ENCODE measurements at regions not wholly inside any gene's neighbourhood (a gene's known extent, or its start where the extent isn't known, plus 50 kb on each side); places are given as distances from the start of the nearest gene placed in this dataset.
"Not testable (repeated sequence)": the region's sequence is repeated elsewhere in the genome, so short reads cannot be mapped to it uniquely, and the experiment has no call there.

DNA sequence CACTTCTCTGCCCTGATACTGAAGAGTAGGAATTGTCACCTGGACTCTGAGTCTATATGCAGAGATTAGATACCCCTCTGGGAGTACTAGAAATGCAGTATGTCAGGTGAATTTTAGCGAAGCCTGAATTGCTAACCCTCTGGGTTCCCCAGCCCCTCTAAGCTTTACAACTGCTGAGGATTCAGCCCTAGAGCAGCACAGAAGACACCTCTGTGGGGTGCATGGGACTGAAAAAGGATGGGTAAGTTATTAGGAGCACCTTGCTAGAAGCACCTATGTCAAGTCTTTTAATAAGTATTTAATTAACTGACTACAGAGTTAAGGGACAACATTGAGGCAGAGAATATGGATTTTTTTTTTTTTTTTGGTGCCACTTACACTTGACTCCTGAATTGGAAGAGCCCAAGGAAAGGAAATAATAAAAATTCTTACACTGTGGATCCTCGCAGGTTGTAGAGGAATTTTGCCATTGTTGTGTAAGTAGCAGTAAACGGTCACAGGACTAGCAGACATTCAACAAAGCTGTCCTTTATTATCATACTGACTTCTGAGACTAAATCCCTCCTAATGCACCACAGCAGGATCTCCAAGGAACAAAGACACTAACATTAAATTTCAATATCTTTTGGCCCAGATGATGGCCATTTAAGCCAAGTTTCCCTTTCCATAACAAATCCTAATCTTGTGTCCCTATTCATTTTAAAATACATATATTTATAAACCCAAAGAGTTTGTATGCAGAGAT lies 253.2 kb downstream of the ANKRD50 start:
- no peak for DNase-seq

DNA sequence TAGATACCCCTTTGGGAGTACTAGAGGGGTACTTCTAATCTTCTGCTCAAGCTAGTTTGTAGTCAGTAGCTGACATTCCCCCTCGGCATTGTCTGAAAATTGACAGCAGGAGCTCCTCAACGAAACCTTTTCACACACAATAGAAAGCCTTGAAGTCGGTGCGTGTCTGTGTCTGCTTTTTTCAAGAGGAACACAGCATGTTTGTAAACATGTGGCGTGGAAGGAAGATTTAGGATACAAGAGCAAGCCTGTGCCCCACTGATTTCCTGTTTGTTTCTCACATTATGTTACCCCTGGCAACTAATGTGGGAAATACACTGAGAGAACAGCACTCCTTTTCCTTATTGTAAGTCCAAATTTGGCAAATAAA lies 252.6 kb downstream of the ANKRD50 start:
- DNase-seq: no peak

DNA sequence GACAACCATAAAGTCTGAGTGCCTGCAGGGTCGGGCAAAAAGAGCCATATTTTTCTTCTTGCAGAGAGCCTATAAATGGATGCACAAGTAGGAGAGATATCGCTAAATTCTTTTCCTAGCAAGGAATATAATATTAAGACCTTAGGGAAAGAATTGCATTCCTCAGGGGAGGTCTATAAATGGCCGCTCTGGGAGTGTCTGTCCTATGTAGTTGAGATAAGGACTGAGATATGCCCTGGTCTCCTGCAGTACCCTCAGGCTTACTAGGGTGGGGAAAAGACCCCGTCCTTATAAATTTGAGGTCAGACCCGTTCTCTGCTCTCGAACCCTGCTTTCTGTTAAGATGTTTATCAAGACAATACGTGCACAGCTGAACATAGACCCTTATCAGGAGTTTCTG lies 250.9 kb downstream of the ANKRD50 start:
- not testable (repeated sequence) for DNase-seq

DNA sequence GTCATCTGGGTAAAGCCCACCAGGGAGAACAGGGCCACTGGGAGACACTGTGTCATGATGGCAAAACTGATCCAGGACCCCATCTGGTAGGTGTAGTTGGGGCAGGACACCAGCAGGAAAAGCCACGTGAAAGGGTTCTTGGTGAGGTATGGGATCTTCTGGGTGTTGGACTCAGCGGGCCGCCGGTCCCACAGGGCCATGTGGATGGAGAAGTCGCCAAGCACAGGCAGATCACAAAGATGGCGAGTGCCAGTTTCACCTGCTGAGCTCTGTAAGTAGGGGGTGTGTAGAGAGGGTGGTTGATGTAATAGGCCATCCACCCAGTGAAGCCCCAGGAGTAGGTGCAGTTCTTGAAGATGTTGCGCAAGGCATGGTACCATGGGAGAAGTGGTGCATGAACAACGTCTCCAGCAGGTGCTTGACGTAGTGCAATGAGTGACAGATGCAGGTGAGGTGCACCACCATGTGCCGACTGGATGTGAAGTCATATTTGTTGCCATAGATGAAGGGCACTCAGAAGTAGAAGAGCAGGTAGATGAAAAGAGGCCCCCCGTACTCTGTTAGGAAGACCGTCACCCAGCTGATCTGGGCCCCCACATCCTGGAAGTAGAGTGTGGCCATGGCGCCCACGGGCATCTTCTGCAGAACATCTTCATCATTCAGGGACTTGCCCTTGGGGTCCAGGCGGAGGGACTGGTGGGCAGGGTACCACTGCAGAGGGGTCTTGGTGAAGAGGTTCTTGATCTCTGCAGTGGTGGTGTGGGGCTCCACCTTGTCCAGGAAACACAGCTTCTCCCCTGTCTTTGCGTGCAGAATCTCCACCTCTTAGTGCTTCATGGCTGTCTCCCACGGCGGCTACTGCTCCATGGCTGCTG lies 249.3 kb downstream of the ANKRD50 start:
- DNase-seq: no peak

DNA sequence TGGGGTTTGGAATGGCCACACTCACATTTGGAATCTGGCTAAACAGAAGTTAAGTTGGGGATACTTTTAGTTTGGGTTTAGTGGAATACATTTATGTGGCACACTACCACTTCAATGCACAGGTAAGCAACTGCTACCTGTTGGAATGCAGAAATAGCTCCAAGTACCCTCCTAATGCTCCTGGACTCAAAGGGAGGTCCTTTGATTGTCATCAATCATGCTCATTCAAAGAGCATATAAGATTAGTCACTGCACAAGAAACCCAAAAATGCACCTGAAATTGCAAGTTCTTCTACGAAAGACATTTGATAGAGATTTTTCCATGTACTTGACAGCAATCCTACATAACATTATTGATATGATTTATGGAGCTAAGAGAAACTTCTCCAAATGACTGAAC lies 247.7 kb downstream of the ANKRD50 start:
- no peak for DNase-seq

DNA sequence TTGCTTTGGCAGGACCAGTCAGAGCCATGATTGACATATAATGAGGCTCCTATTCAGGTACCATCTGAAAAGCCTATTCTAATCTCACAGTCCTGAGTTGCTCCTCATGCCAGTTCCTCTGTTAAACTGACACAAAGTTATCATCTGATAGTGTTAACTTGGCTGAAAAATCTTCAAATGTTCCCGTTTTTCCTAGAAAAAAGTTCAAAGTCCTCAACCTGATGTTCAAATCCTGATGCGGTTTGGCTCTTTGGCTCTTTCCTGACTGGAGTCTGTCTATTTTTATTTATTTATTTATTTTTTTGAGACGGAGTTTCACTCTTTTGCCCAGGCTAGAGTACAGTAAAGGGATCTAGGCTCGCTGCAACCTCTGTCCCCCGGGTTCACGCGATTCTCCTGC lies 244.2 kb downstream of the ANKRD50 start:
- DNase-seq: no peak

DNA sequence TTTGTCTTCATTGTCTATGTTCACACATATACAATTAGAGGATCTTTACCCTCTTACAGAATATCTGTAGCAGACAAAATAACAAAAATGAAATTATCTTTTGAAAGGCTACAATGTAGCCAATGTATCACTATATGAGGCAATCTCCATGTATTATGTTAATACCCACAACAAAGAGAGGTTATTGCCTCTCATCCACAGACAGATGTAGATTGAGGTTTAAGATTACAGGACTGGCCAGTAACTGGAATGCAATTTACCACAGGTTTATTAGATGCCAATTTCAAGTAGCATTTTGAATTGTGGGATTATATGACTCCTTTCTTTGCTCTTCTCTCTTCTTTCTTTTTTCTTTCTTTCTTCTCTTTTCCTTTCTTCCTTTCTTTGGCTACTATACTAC lies 242.6 kb downstream of the ANKRD50 start:
- DNase-seq: no peak

DNA sequence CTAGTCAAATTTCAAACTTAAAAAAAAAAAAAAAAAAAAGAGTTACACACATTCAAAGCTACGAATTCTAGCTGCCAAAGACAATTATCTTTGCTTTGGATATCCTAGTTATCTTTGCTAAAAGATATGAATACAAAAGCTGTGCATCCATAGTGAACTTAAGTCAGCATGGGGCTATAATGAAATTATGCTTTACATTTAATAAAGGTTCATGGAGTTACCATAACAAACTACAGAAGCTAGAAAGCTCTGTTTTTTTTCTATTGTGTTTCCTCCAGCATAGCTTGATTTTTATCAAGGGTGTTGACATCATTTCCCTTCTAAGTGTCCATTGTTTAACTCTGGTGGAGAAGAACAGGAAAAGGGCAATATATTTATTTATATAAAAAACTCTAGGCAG lies 234.1 kb downstream of the ANKRD50 start:
- DNase-seq: no peak

DNA sequence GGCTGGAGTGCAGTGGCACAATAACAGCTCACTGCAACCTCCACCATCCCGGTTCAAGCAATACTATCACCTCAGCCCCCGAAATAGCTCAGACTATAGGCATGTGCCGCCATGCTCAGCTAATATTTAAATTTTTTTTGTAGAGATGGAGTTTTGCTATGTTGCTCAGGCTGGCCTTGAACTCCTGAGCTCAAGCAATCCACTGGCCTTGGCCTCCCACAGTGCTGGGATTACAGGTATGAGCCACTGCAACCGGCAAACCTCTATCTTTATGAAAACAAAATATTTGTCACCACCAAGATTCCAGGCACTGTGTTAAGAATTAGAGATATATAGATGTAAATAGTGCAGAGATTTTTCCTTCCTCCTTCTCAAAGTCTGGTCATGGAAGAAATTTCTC lies 232.5 kb downstream of the ANKRD50 start:
- DNase-seq: no peak

DNA sequence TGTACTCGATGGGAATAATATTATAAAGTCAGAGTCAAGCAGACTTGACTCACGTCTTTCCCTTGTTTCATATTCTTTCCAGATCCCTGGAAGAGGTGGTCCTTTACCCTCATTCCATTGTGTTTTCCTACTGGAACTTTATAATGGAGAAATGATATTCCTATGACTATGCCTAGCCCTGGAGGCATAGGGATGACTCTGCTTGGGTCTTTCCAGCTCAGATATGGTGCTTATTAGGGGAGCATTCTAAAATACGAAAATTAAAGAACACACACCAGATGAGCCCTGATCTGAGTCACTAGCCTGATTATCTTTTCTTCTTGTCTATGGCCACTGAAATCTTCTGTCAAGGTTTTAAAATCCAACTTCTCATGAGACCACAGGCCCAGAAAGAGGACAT lies 231.4 kb downstream of the ANKRD50 start:
- DNase-seq: no peak

DNA sequence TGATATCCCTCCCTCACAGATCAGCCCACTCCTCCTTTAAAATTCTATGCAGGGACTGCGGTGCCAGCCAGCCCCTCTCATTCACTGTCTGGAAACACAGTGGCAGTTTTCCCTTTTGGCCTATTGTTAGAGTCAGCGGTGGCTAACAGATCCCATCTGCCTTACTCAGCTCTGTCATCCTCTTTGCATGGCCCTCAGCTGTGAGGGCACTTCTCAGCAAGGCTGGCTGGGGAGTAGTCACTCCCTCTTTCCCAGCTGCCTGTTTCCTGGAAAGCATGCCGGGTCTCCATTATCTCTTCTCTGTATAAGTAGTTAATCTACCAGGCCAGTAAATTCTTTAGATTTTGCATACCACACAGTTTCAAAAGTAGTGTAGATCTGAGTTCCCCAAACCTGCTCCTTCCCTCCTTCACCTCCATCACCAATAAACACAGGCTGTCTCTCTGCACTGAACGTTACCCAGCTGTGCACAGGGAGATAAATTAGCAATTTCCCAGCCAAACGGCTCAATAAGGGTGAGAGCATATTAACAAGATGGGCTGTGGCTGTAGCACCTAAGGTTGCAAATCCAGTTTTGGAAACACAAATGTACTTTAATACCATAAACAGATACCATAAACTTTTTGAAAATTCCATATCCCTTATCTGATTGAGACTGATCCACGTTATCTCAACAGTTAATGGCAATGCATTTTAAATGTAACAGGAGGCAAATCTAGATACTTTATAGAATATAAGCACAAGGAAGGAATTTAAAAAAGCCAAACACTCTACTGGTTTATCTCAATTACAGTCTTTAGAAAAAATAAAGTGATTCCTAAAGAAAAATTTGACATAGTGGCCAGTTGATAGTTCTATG lies 229.3 kb downstream of the ANKRD50 start:
- no peak for DNase-seq

DNA sequence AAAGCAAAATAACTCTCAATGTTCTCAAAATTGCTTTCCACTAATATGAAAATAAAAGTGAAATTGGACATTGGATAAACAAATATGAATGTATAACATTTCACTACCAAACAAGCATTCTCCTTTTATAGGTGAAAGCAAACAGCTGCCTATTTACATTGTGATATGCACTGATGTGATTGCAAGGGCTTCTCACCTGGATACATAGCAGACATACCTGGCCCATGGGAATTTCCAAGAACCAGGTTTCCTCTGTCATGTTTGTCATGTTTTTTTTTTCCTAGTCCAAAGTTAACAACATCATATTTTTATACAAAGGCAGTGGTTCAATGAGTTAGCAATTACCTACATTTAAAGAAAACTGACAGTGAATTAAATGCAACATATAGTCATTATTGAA lies 228.5 kb downstream of the ANKRD50 start:
- DNase-seq: no peak

DNA sequence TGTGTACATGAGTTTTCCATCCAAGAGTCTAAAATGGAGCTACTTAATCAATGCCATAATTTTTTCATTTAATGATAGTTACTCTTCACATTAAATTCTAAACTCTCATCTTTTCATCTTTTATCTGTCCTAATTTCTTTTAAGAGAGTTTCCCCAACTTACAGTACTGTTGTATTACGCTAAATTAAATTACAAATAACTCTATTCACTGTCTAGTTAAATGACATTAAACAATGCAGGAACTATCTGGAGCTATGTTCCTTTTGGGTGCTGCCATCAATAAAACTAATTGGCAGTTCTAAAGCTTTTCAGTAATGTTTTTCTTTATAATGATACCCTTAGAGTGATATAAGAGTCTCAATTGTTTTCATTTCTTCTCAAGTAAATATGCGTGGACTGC lies 227.6 kb downstream of the ANKRD50 start:
- DNase-seq: no peak

DNA sequence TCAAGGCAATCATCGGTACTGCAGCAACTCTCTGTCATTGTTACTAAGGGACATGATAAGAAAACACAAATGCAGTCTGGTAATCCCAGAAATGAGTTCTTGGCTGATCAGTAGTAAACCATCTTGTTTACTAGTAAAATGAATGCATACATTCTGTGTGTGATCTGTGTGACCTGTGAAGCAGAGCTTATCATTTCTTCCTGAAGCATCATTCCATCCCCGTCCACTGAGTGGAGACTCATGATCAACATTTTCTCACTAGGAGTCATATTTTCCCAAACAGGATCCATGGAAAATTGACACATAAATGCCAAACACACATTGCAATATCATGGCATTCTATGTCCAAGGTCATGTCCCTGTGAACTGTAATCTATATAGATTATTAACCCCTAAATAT lies 226.1 kb downstream of the ANKRD50 start:
- DNase-seq: no peak

DNA sequence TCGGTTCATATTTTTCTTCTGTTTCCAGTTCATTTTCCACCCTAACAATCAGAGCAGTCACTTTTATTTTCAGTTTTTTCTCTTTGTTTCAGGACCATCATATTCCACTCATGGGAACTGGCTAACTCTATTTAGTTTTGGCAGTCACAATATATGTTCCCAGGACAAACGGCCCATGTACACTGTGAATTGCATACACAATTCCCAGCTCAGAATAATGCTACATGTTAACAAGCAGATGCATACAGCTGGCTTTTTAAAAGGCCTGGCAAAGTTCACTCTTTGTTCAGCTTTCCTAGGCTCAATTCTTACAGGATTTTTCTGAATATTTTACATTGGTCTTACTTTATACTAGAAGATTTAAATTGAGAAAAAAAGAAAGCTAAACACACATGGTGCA lies 224.9 kb downstream of the ANKRD50 start:
- no peak for DNase-seq

DNA sequence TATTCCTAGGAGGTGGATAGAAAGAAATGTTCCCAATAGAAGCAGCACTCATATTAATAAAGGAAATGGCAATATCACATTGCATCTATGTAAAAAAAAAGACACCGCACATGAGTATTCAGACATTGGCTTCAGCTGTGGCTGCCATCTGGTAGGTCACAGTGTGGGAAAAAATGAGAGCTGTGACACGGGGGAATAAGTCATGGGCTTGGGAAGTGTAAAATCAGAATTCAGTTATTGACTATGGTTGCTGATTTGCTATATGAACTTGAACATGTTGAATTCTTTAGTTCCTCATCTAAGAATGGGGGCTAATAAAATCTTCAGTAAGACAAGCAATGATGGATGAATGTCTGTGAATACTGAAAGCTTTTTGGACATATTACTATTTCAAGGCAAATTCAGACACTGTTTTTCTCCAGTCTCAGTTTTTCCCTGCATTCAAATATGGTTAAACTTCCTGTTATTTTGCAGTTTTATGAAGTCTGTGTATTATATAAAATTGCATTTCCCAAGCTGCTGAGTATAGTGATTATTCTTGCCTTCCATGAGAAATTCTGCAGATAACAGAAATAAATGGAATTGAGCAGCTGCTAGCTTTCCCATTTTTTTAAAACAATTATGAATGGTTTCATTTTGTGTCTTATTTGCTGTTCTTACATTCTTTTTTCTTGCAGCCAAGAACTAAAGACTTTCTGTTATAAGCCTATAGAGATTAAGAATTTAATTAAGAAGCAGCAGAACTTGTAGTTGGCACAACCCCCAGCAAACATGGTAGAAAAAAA lies 221.0 kb downstream of the ANKRD50 start:
- no peak for DNase-seq

DNA sequence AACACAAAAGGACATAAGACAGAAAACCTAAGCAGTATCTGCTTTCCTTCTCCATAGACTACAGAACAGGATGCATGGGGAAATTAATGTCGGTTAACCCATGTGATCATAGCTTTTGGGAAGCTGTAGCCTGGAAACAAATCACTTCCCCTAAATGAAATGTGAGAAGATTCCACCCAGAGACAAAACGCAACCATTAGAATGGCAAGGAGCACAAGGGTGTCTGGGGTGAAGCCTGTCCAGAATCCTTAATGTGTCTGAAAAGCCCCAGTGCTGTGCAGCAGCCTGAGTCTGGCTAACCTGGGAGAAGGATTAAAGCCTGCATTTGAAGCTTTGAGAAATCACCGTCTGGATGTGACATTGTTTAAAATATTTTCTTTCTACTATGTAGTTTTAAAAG lies 213.3 kb downstream of the ANKRD50 start:
- DNase-seq: no peak

DNA sequence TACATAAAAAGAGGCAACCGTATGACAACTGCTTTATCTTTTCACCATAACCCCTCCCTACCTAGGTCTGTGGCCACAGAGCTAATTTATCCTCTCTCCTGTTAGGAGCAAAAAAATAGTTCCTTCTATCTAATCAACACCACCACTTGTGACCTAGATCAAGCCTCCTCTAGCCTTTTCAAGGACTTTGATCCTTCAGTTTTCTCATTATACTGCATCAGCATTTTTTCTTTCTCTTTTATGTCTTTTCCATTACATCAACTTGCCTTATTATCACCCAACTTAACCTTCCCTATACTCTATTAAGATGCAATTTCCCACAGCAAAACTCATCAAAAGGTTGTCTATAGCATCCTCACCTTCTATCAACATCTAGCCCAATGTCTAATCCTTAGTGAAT lies 211.0 kb downstream of the ANKRD50 start:
- DNase-seq: no peak

DNA sequence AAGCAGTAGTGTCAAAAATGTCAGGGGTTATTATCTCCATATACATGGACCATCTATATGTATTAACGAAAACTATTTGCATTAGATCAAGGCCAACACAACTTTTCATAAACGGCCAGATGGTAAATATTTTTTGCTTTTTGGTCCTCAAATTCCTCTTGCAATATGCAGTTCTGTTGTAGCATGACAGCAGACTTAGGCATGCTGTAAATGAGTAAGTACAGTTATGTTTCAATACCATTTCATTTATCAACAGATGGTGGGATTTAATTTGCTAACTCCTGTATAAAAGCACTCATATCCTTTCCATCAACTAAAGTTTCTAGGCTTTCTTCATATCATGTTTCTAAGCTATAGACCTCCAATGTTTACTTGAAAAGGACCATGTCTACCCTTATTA lies 208.1 kb downstream of the ANKRD50 start:
- no peak for DNase-seq

DNA sequence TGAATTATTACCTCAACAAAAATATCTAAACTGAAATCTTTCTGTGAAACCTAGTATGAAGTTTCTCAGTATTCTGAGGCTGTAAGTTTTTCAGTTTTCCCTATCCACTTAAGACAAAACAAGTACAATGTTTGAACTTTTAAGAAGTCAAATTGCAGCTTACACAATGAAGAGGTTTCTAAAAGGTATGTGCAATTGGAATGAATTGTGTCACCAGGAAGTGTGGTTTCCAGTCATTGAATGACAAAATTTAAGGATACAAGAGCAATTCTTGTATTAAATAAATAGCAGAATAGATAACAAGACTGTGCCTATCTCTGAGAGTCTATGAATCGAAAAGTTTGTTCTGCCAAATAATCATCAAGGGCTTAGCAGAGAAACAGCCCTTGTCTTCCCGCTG lies 207.3 kb downstream of the ANKRD50 start:
- no peak for DNase-seq

DNA sequence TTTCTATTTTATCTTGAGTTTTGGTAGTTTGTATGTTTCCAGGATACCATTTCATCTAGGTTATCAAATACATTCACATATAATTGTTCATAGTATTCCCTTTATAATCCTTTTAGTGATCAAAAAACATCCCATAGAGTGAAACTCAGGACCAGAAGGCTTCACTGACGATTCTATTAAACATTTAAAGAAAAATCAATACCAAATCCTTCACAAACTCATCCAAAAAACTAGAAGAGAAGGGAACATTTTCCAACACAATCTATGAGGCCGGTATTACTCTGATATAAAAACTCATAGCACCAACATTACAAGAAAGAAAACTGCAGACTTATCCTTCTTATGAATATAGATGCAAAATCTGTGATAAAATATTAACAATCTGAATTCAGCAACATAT lies 203.4 kb downstream of the ANKRD50 start:
- DNase-seq: no peak

DNA sequence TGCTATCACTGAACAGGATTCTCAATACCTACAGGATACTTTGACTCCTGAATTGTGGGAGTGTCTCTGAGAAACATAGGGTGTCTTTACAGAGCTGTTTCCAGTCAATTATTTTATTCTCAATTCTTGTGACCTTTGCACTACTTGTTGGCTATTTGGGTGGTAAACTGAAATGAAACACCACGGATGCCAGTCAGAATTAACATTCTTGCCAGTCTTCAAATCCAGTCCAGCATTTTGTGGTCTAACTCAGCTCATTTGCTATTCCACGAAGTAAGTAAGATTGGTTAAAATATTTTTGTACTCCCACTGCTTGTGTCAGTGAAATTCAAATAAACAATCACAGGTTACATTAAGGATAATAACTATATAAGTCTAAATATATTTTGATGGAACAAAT lies 197.9 kb downstream of the ANKRD50 start:
- DNase-seq: no peak

DNA sequence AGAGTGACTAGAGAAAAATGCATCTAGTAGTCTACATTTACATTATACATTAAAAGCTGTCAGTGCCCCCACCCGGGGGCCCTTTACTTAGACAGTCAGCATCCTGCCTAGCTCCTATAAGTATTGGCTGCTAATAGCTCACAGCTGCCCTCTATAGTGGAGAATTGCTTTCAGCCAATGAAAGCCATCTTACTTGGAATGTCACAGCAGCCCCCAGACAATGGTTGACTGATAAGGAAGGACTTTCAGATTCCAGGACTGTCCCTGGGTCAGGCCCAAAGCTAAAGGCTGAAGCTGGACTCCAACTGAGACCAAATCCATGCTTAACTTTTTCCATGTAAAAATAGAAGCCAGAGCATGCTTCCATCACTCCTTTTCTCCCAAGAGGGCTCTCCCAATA lies 196.9 kb downstream of the ANKRD50 start:
- DNase-seq: no peak

All from CD4-positive, alpha-beta T cell treated with Interleukin-21 for 1 hour (primary cell).